ENCODE measurements at regions not wholly inside any gene's neighbourhood (a gene's known extent, or its start where the extent isn't known, plus 50 kb on each side); places are given as distances from the start of the nearest gene placed in this dataset.

GRCh38 chr18:78563110-78563509, 416.5 kb upstream of the SALL3 start:
- Histone ChIP-seq H3K4me1 (no peaks in the 10 kb centered on the region), H3K36me3 (no peaks in the 10 kb centered on the region), H3K9me3 (peaks cover 0 to 2% (median 0%) of the 10 kb centered on the region in 4 donors), H3K27ac (no peak overlapping the region), H3K4me3 (no peak overlapping the region), H3K27me3 (no peaks in the 10 kb centered on the region)
- no peak for DNase-seq
- TF ChIP-seq CTCF (IDR thresholded peaks at IDR 0.05) (no peak), POLR2A (IDR thresholded peaks at IDR 0.05) (no peak)

- Histone ChIP-seq H3K4me3 (no peak overlapping the region), H3K27me3 (no peaks in the 10 kb centered on the region), H3K9me3 (no peaks in the 10 kb centered on the region), H3K36me3 (no peaks in the 10 kb centered on the region), H3K4me1 (no peaks in the 10 kb centered on the region), H3K27ac (no peak overlapping the region)
- TF ChIP-seq CTCF (IDR thresholded peaks at IDR 0.05) = no peak
- no peak for TF ChIP-seq POLR2A (IDR thresholded peaks at IDR 0.05)
- DNase-seq = no peak
Measured at GRCh38 chr18:78564030-78564429, 415.6 kb upstream of the SALL3 start.

- H3K36me3 ChIP-seq = no peaks in the 10 kb centered on the region
- H3K27me3 ChIP-seq = no peaks in the 10 kb centered on the region
- H3K9me3 ChIP-seq = no peaks in the 10 kb centered on the region
- H3K4me1 ChIP-seq = no peaks in the 10 kb centered on the region
- no peak overlapping the region for H3K27ac ChIP-seq
- H3K4me3 ChIP-seq = no peak overlapping the region
- TF ChIP-seq CTCF (IDR thresholded peaks at IDR 0.05) (no peak), POLR2A (IDR thresholded peaks at IDR 0.05) (no peak)
- DNase-seq = no peak
Measured at GRCh38 chr18:78564518-78564917, 415.1 kb upstream of the SALL3 start.

- Histone ChIP-seq H3K27ac (no peak overlapping the region), H3K9me3 (no peaks in the 10 kb centered on the region), H3K36me3 (no peaks in the 10 kb centered on the region), H3K4me1 (no peaks in the 10 kb centered on the region), H3K27me3 (no peaks in the 10 kb centered on the region), H3K4me3 (no peak overlapping the region)
- DNase-seq = no peak
- no peak for TF ChIP-seq CTCF (IDR thresholded peaks at IDR 0.05)
- no peak for TF ChIP-seq POLR2A (IDR thresholded peaks at IDR 0.05)
Measured at GRCh38 chr18:78565240-78565639, 414.4 kb upstream of the SALL3 start.

- DNase-seq = no peak
- Histone ChIP-seq H3K27ac (no peak overlapping the region), H3K9me3 (no peaks in the 10 kb centered on the region), H3K27me3 (no peaks in the 10 kb centered on the region), H3K4me3 (no peak overlapping the region), H3K4me1 (no peaks in the 10 kb centered on the region), H3K36me3 (no peaks in the 10 kb centered on the region)
- TF ChIP-seq POLR2A (IDR thresholded peaks at IDR 0.05) = no peak
- no peak for TF ChIP-seq CTCF (IDR thresholded peaks at IDR 0.05)
Measured at GRCh38 chr18:78566065-78566464, 413.6 kb upstream of the SALL3 start.

GRCh38 chr18:78566720-78567119, 412.9 kb upstream of the SALL3 start:
- H3K9me3 ChIP-seq = no peaks in the 10 kb centered on the region
- H3K36me3 ChIP-seq = no peaks in the 10 kb centered on the region
- TF ChIP-seq CTCF (IDR thresholded peaks at IDR 0.05) = no peak
- TF ChIP-seq POLR2A (IDR thresholded peaks at IDR 0.05) = no peak
- no peak for DNase-seq
- no peaks in the 10 kb centered on the region for H3K4me1 ChIP-seq
- H3K27me3 ChIP-seq = no peaks in the 10 kb centered on the region
- no peak overlapping the region for H3K27ac ChIP-seq
- H3K4me3 ChIP-seq = no peak overlapping the region
